Glutamatergic neuron (in vitro differentiated cells): ENCODE measurements at regions not wholly inside any gene's neighbourhood (a gene's known extent, or its start where the extent isn't known, plus 50 kb on each side); places are given as distances from the start of the nearest gene placed in this dataset.

Source experiments
- DNase-seq: peaks from one replicate; pipeline ENCODE4 v3.0.0; 2022
- H3K27ac Mint-ChIP-seq: one replicate; pipeline ENCODE4 v1.8.0; 2020; ENCODE audit warnings: mild to moderate bottlenecking, mixed read lengths, inconsistent platforms; ENCODE audit not compliant: unreplicated experiment
- H3K27me3 Mint-ChIP-seq: one replicate; pipeline ENCODE4 v1.8.0; 2020; ENCODE audit warnings: mild to moderate bottlenecking, moderate library complexity, mixed read lengths, inconsistent platforms; ENCODE audit not compliant: unreplicated experiment
- H3K36me3 Mint-ChIP-seq: one replicate; pipeline ENCODE4 v1.8.0; 2020; ENCODE audit warnings: mild to moderate bottlenecking, mixed read lengths, inconsistent platforms; ENCODE audit not compliant: unreplicated experiment
- H3K4me1 Mint-ChIP-seq: one replicate; pipeline ENCODE4 v1.8.0; 2020; ENCODE audit warnings: mild to moderate bottlenecking, low read depth, mixed read lengths, inconsistent platforms; ENCODE audit not compliant: unreplicated experiment
- H3K4me3 Mint-ChIP-seq: one replicate; pipeline ENCODE4 v1.8.0; 2020; ENCODE audit warnings: mild to moderate bottlenecking, mixed read lengths, inconsistent platforms; ENCODE audit not compliant: unreplicated experiment
- H3K9me3 Mint-ChIP-seq: one replicate; pipeline ENCODE4 v1.8.0; 2020; ENCODE audit warnings: mild to moderate bottlenecking, moderate library complexity, mixed read lengths, inconsistent platforms; ENCODE audit not compliant: unreplicated experiment
- TF ChIP-seq, protein P1 (sequence below): fragments of 200-600 bp; sonication (generic); IDR thresholded peaks from one replicate; pipeline ENCODE4 v1.5.0; 2021; ENCODE audit not compliant: partially characterized antibody, unreplicated experiment

DNA sequence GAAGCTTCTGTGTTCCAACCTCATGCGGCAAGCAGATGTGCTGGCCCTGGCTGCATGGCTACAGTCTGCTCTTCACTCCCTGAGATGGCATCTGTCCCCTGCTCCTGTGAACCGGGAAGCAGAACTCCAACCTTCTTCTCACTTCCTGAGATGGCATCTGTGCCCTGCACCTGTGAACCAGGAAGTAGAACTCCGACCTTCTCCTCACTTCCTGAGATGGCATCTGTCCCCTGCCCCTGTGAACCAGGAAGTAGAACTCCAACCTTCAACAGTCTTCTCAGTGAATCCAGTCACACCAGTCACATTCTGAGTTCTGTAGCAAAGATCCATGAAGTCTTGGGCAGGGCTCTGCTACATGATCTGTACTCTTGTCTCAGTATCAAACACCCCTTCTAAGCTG is 887.2 kb upstream of the KLHL29 start:
- TF ChIP-seq, protein P1, sequence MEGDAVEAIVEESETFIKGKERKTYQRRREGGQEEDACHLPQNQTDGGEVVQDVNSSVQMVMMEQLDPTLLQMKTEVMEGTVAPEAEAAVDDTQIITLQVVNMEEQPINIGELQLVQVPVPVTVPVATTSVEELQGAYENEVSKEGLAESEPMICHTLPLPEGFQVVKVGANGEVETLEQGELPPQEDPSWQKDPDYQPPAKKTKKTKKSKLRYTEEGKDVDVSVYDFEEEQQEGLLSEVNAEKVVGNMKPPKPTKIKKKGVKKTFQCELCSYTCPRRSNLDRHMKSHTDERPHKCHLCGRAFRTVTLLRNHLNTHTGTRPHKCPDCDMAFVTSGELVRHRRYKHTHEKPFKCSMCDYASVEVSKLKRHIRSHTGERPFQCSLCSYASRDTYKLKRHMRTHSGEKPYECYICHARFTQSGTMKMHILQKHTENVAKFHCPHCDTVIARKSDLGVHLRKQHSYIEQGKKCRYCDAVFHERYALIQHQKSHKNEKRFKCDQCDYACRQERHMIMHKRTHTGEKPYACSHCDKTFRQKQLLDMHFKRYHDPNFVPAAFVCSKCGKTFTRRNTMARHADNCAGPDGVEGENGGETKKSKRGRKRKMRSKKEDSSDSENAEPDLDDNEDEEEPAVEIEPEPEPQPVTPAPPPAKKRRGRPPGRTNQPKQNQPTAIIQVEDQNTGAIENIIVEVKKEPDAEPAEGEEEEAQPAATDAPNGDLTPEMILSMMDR = no peak
- H3K9me3 Mint-ChIP-seq = no peaks in the 10 kb centered on the region
- no peak overlapping the region for H3K4me3 Mint-ChIP-seq
- H3K27ac Mint-ChIP-seq = no peak overlapping the region
- peaks cover 2% of the 10 kb centered on the region for H3K27me3 Mint-ChIP-seq
- H3K4me1 Mint-ChIP-seq = no peaks in the 10 kb centered on the region
- DNase-seq = no peak
- no peaks in the 10 kb centered on the region for H3K36me3 Mint-ChIP-seq

DNA sequence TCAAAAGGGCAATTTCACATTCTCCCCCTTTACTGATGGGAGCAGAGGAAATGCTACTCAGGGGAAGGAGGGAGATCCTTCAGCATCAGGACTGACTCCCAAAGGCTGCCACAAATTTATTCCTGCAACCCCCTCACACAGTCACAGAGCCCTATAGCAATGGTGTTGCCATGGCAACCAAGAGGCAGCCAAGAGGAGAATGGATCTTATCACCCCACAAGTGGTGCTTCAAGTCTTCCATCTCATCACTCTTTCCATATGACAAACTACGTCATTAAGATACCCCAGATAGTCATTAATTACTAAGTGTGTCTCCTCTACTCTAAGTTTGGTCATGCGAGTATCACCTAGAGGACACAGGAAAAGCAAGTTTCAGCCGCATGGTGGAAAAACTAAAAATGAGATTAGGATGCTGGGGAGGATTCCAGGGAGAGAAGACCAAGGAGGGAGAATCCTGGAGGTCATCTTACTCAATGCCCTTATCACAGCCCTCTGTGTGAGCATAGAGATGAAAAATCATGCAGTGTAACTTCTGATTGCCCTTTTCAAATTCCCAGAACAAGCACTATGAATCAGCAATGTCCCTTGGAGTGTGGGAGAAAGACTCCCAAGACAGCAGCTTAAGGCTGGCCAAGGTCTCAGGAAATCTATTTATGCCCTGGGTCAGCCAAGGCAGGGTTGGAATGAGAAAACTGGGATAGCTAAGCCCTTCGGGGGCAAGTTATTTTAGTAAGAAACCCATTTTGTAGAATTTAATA is 885.7 kb upstream of the KLHL29 start:
- no peaks in the 10 kb centered on the region for H3K4me1 Mint-ChIP-seq
- H3K9me3 Mint-ChIP-seq = no peaks in the 10 kb centered on the region
- peaks cover 2% of the 10 kb centered on the region for H3K27me3 Mint-ChIP-seq
- no peak overlapping the region for H3K4me3 Mint-ChIP-seq
- no peaks in the 10 kb centered on the region for H3K36me3 Mint-ChIP-seq
- TF ChIP-seq, protein P1 = no peak
- no peak overlapping the region for H3K27ac Mint-ChIP-seq
- DNase-seq = no peak

DNA sequence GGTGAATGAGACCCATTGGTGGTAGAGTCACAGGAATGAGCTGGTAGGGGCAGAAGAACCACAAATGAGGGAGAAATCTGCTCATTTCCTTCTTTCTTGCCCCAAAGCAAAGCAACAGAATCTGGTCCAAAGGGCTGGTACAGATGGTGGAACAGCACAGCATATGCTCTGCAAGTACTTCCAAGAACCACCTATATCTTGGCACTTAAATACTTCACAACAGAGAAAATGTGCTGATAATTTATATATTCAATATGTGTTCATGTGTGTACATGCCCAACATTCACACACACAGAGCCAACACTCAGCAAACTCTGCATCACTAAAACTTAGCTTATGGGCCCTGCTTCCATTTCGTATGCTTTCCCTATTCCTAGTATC is 884.4 kb upstream of the KLHL29 start:
- Mint-ChIP-seq H3K27me3 (peaks cover 2% of the 10 kb centered on the region), H3K9me3 (no peaks in the 10 kb centered on the region), H3K36me3 (no peaks in the 10 kb centered on the region), H3K27ac (no peak overlapping the region), H3K4me1 (no peaks in the 10 kb centered on the region), H3K4me3 (no peak overlapping the region)
- TF ChIP-seq, protein P1 = no peak
- DNase-seq = no peak

GRCh38 chr2:22501851-22502250 is 883.1 kb upstream of the KLHL29 start:
- Mint-ChIP-seq H3K9me3 (no peaks in the 10 kb centered on the region), H3K4me3 (no peak overlapping the region), H3K27me3 (peaks cover 2% of the 10 kb centered on the region)

GRCh38 chr2:22513563-22513962 is 871.4 kb upstream of the KLHL29 start:
- TF ChIP-seq, protein P1 = no peak
- H3K36me3 Mint-ChIP-seq = no peaks in the 10 kb centered on the region
- no peaks in the 10 kb centered on the region for H3K4me1 Mint-ChIP-seq
- DNase-seq = no peak
- no peaks in the 10 kb centered on the region for H3K27me3 Mint-ChIP-seq
- H3K27ac Mint-ChIP-seq = no peak overlapping the region
- H3K4me3 Mint-ChIP-seq = no peak overlapping the region
- no peaks in the 10 kb centered on the region for H3K9me3 Mint-ChIP-seq

More at GRCh38 chr2:22501851-22502250, 883.1 kb upstream of the KLHL29 start:
- no peak for DNase-seq
- TF ChIP-seq, protein P1 = no peak
- H3K27ac Mint-ChIP-seq = no peak overlapping the region
- H3K4me1 Mint-ChIP-seq = no peaks in the 10 kb centered on the region
- H3K36me3 Mint-ChIP-seq = no peaks in the 10 kb centered on the region
